SK-N-SH treated with all-trans-retinoic acid at 6 μM for 48 hours (cell line): ENCODE measurements at regions not wholly inside any gene's neighbourhood (a gene's known extent, or its start where the extent isn't known, plus 50 kb on each side); places are given as distances from the start of the nearest gene placed in this dataset.

ENCODE experiments used
- CSDC2 ChIP-seq: fragments of 250-450 bp; sonication (Bioruptor Pico); IDR thresholded peaks from 2 replicates; pipeline ENCODE4 v1.5.0; 2020; ENCODE audit warnings: mild to moderate bottlenecking, moderate library complexity
- ZC3H10 ChIP-seq: fragments of 250-450 bp; sonication (Bioruptor Pico); IDR thresholded peaks from 2 replicates; pipeline ENCODE4 v1.5.1; 2021; ENCODE audit warnings: mild to moderate bottlenecking, moderate library complexity
- ZFP30 ChIP-seq: fragments of 450-650 bp; formaldehyde crosslinking; IDR thresholded peaks from 2 replicates; pipeline ENCODE4 v1.5.0; 2022; ENCODE audit warnings: mild to moderate bottlenecking, moderate library complexity
- ZNF70 ChIP-seq: fragments of 450-650 bp; formaldehyde crosslinking; IDR thresholded peaks from 2 replicates; pipeline ENCODE4 v1.5.0; 2020; ENCODE audit warnings: mild to moderate bottlenecking, moderate library complexity
- ZNF8 ChIP-seq: fragments of 450-650 bp; formaldehyde crosslinking; IDR thresholded peaks from 2 replicates; pipeline ENCODE4 v1.5.0; 2020; ENCODE audit warnings: mild to moderate bottlenecking, moderate library complexity
- TF ChIP-seq, protein P1 (sequence below): fragments of 250-450 bp; sonication (Bioruptor Pico); IDR thresholded peaks from 2 replicates; pipeline ENCODE4 v1.8.0; 2020; ENCODE audit warnings: mild to moderate bottlenecking, moderate library complexity, borderline replicate concordance
- TF ChIP-seq, protein P2 (sequence below): fragments of 250-450 bp; sonication (Bioruptor Pico); IDR thresholded peaks from 2 replicates; pipeline ENCODE4 v1.5.1; 2020; ENCODE audit warnings: low read depth, mild to moderate bottlenecking, moderate library complexity

DNA sequence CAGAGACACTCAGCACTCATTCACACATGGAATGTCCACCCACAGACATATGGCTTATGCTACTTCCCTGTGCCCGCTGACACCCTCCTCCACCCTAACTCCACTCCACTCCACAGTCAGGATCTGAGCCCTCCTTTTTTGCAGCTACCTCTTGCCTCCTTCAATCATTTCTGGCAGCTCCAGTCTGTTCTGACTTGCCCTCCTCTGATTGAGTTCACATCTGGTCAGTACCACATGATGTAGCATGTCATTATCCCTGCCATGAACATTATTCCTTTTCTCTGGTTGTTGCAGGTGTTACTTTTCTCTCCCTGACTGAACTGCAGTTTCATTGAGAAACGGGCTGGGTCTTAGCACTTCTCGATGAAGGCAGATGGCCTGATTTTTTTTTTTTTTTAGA is 130.1 kb upstream of the EGR2 start:
- TF ChIP-seq ZNF8 = no peak
- no peak for TF ChIP-seq ZNF70
- TF ChIP-seq ZFP30 (CRISPR knock-in tag) = no peak
- TF ChIP-seq, protein P1, sequence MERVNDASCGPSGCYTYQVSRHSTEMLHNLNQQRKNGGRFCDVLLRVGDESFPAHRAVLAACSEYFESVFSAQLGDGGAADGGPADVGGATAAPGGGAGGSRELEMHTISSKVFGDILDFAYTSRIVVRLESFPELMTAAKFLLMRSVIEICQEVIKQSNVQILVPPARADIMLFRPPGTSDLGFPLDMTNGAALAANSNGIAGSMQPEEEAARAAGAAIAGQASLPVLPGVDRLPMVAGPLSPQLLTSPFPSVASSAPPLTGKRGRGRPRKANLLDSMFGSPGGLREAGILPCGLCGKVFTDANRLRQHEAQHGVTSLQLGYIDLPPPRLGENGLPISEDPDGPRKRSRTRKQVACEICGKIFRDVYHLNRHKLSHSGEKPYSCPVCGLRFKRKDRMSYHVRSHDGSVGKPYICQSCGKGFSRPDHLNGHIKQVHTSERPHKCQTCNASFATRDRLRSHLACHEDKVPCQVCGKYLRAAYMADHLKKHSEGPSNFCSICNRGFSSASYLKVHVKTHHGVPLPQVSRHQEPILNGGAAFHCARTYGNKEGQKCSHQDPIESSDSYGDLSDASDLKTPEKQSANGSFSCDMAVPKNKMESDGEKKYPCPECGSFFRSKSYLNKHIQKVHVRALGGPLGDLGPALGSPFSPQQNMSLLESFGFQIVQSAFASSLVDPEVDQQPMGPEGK = no peak
- TF ChIP-seq, protein P2, sequence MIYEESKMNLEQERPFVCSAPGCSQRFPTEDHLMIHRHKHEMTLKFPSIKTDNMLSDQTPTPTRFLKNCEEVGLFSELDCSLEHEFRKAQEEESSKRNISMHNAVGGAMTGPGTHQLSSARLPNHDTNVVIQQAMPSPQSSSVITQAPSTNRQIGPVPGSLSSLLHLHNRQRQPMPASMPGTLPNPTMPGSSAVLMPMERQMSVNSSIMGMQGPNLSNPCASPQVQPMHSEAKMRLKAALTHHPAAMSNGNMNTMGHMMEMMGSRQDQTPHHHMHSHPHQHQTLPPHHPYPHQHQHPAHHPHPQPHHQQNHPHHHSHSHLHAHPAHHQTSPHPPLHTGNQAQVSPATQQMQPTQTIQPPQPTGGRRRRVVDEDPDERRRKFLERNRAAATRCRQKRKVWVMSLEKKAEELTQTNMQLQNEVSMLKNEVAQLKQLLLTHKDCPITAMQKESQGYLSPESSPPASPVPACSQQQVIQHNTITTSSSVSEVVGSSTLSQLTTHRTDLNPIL (CRISPR knock-in tag) = no peak
- no peak for TF ChIP-seq ZC3H10 (CRISPR knock-in tag)
- no peak for TF ChIP-seq CSDC2 (CRISPR knock-in tag)
